ENCODE measurements at regions not wholly inside any gene's neighbourhood (a gene's known extent, or its start where the extent isn't known, plus 50 kb on each side); places are given as distances from the start of the nearest gene placed in this dataset.
A peak's percentile ranks its signal among the peaks of the same experiment; 100 is the strongest.

- peak in 2 of 6 donors; percentile 25 to 67 for DNase-seq (ENCODE audit: low read depth in 4 of 6, low spot score in 6 of 6)
- no peaks in the 10 kb centered on the region for H3K36me3 ChIP-seq (ENCODE audit: control insufficient read depth, insufficient read depth, low read length)
- no peaks in the 10 kb centered on the region for H3K4me1 ChIP-seq (ENCODE audit: control insufficient read depth, insufficient read depth, low read length)
- H3K9me3 ChIP-seq (ENCODE audit: control insufficient read depth, insufficient read depth, low read length), result no peaks in the 10 kb centered on the region
- no peak overlapping the region for H3K4me3 ChIP-seq (ENCODE audit: low read depth, low read length)
- H3K27ac ChIP-seq (ENCODE audit: low read depth, low read length), result no peak overlapping the region
- WGBS (ENCODE audit: insufficient coverage), result 61% methylated on average over 2 of the region's 8 CpGs
- no peaks in the 10 kb centered on the region for H3K27me3 ChIP-seq (ENCODE audit: control insufficient read depth, insufficient read depth, low read length)
These were observed 378.3 kb downstream of the MTRR start for GRCh38 chr5:8247049-8247899.

GRCh38 chr5:8253376-8253775 lies 384.4 kb downstream of the MTRR start:
- H3K4me1 ChIP-seq (ENCODE audit: control insufficient read depth, insufficient read depth, low read length), result no peaks in the 10 kb centered on the region
- H3K9me3 ChIP-seq (ENCODE audit: control insufficient read depth, insufficient read depth, low read length), result no peaks in the 10 kb centered on the region
- no peak overlapping the region for H3K27ac ChIP-seq (ENCODE audit: low read depth, low read length)
- H3K4me3 ChIP-seq (ENCODE audit: low read depth, low read length), result no peak overlapping the region
- H3K27me3 ChIP-seq (ENCODE audit: control insufficient read depth, insufficient read depth, low read length), result no peaks in the 10 kb centered on the region
- H3K36me3 ChIP-seq (ENCODE audit: control insufficient read depth, insufficient read depth, low read length), result no peaks in the 10 kb centered on the region
- no peak for DNase-seq (ENCODE audit: low read depth in 4 of 6, low spot score in 6 of 6)

- Histone ChIP-seq H3K9me3 (ENCODE audit: control insufficient read depth, insufficient read depth, low read length) (no peaks in the 10 kb centered on the region), H3K27me3 (ENCODE audit: control insufficient read depth, insufficient read depth, low read length) (no peaks in the 10 kb centered on the region), H3K36me3 (ENCODE audit: control insufficient read depth, insufficient read depth, low read length) (no peaks in the 10 kb centered on the region), H3K4me3 (ENCODE audit: low read depth, low read length) (no peak overlapping the region), H3K27ac (ENCODE audit: low read depth, low read length) (no peak overlapping the region), H3K4me1 (ENCODE audit: control insufficient read depth, insufficient read depth, low read length) (no peaks in the 10 kb centered on the region)
- no CpG with 5 or more reads among the region's 2 CpGs for WGBS (ENCODE audit: insufficient coverage)
- DNase-seq (ENCODE audit: low read depth in 4 of 6, low spot score in 6 of 6), result no peak
These were observed 385.7 kb downstream of the MTRR start for GRCh38 chr5:8254674-8255073.

GRCh38 chr5:8258801-8259200 lies 389.9 kb downstream of the MTRR start:
- 100% methylated on average over 2 of the region's 3 CpGs for WGBS (ENCODE audit: insufficient coverage)
- H3K4me3 ChIP-seq (ENCODE audit: low read depth, low read length), result no peak overlapping the region
- no peak for DNase-seq (ENCODE audit: low read depth in 4 of 6, low spot score in 6 of 6)

GRCh38 chr5:8270246-8270645 lies 401.3 kb downstream of the MTRR start:
- Histone ChIP-seq H3K27ac (ENCODE audit: low read depth, low read length) (no peak overlapping the region), H3K9me3 (ENCODE audit: control insufficient read depth, insufficient read depth, low read length) (no peaks in the 10 kb centered on the region), H3K27me3 (ENCODE audit: control insufficient read depth, insufficient read depth, low read length) (no peaks in the 10 kb centered on the region), H3K4me1 (ENCODE audit: control insufficient read depth, insufficient read depth, low read length) (no peaks in the 10 kb centered on the region), H3K36me3 (ENCODE audit: control insufficient read depth, insufficient read depth, low read length) (no peaks in the 10 kb centered on the region), H3K4me3 (ENCODE audit: low read depth, low read length) (no peak overlapping the region)
- no CpG with 5 or more reads among the region's 2 CpGs for WGBS (ENCODE audit: insufficient coverage)
- no peak for DNase-seq (ENCODE audit: low read depth in 4 of 6, low spot score in 6 of 6)

More at GRCh38 chr5:8258801-8259200, 389.9 kb downstream of the MTRR start:
- Histone ChIP-seq H3K36me3 (ENCODE audit: control insufficient read depth, insufficient read depth, low read length) (no peaks in the 10 kb centered on the region), H3K9me3 (ENCODE audit: control insufficient read depth, insufficient read depth, low read length) (no peaks in the 10 kb centered on the region), H3K27ac (ENCODE audit: low read depth, low read length) (no peak overlapping the region), H3K27me3 (ENCODE audit: control insufficient read depth, insufficient read depth, low read length) (no peaks in the 10 kb centered on the region), H3K4me1 (ENCODE audit: control insufficient read depth, insufficient read depth, low read length) (no peaks in the 10 kb centered on the region)

GRCh38 chr5:8280711-8281363 lies 411.9 kb downstream of the MTRR start:
- 67% methylated on average over 2 of the region's 4 CpGs for WGBS (ENCODE audit: insufficient coverage)
- no peak for DNase-seq (ENCODE audit: low read depth in 4 of 6, low spot score in 6 of 6)
- no peak overlapping the region for H3K4me3 ChIP-seq (ENCODE audit: low read depth, low read length)
- no peaks in the 10 kb centered on the region for H3K9me3 ChIP-seq (ENCODE audit: control insufficient read depth, insufficient read depth, low read length)
- H3K36me3 ChIP-seq (ENCODE audit: control insufficient read depth, insufficient read depth, low read length), result no peaks in the 10 kb centered on the region
- H3K27ac ChIP-seq (ENCODE audit: low read depth, low read length), result no peak overlapping the region
- H3K4me1 ChIP-seq (ENCODE audit: control insufficient read depth, insufficient read depth, low read length), result no peaks in the 10 kb centered on the region
- H3K27me3 ChIP-seq (ENCODE audit: control insufficient read depth, insufficient read depth, low read length), result no peaks in the 10 kb centered on the region

- Histone ChIP-seq H3K27ac (ENCODE audit: low read depth, low read length) (no peak overlapping the region), H3K27me3 (ENCODE audit: control insufficient read depth, insufficient read depth, low read length) (no peaks in the 10 kb centered on the region)
These were observed 419.4 kb downstream of the MTRR start for GRCh38 chr5:8288334-8288733.

GRCh38 chr5:8288897-8289516 lies 420.1 kb downstream of the MTRR start:
- Histone ChIP-seq H3K36me3 (ENCODE audit: control insufficient read depth, insufficient read depth, low read length) (no peaks in the 10 kb centered on the region), H3K9me3 (ENCODE audit: control insufficient read depth, insufficient read depth, low read length) (peaks cover 1% of the 10 kb centered on the region), H3K4me3 (ENCODE audit: low read depth, low read length) (no peak overlapping the region), H3K27me3 (ENCODE audit: control insufficient read depth, insufficient read depth, low read length) (no peaks in the 10 kb centered on the region), H3K27ac (ENCODE audit: low read depth, low read length) (no peak overlapping the region), H3K4me1 (ENCODE audit: control insufficient read depth, insufficient read depth, low read length) (no peaks in the 10 kb centered on the region)
- DNase-seq (ENCODE audit: low read depth in 4 of 6, low spot score in 6 of 6), result no peak
- WGBS (ENCODE audit: insufficient coverage), result 89% methylated on average over 3 of the region's 6 CpGs

More at GRCh38 chr5:8288334-8288733, 419.4 kb downstream of the MTRR start:
- DNase-seq (ENCODE audit: low read depth in 4 of 6, low spot score in 6 of 6), result peak in 1 of 6 donors; percentile 65
- Histone ChIP-seq H3K4me3 (ENCODE audit: low read depth, low read length) (no peak overlapping the region), H3K9me3 (ENCODE audit: control insufficient read depth, insufficient read depth, low read length) (peaks cover 1% of the 10 kb centered on the region), H3K36me3 (ENCODE audit: control insufficient read depth, insufficient read depth, low read length) (no peaks in the 10 kb centered on the region), H3K4me1 (ENCODE audit: control insufficient read depth, insufficient read depth, low read length) (no peaks in the 10 kb centered on the region)

GRCh38 chr5:8289779-8290178 lies 420.8 kb downstream of the MTRR start:
- Histone ChIP-seq H3K4me1 (ENCODE audit: control insufficient read depth, insufficient read depth, low read length) (no peaks in the 10 kb centered on the region), H3K36me3 (ENCODE audit: control insufficient read depth, insufficient read depth, low read length) (no peaks in the 10 kb centered on the region), H3K4me3 (ENCODE audit: low read depth, low read length) (no peak overlapping the region), H3K27me3 (ENCODE audit: control insufficient read depth, insufficient read depth, low read length) (no peaks in the 10 kb centered on the region), H3K27ac (ENCODE audit: low read depth, low read length) (no peak overlapping the region), H3K9me3 (ENCODE audit: control insufficient read depth, insufficient read depth, low read length) (peaks cover 1% of the 10 kb centered on the region)
- no CpG with 5 or more reads among the region's 1 CpG for WGBS (ENCODE audit: insufficient coverage)
- peak in 1 of 6 donors; percentile 37 for DNase-seq (ENCODE audit: low read depth in 4 of 6, low spot score in 6 of 6)

All from spinal cord (tissue), 9 donors.